BE2C (cell line): ENCODE measurements at regions not wholly inside any gene's neighbourhood (a gene's known extent, or its start where the extent isn't known, plus 50 kb on each side); places are given as distances from the start of the nearest gene placed in this dataset.

Source experiments
- DNase-seq: peaks from one replicate; pipeline ENCODE4 v3.0.0-alpha.2; 2020
- H3K27me3 ChIP-seq: fragments of 250-450 bp; sonication (Bioruptor Pico); 2 replicates; pipeline ENCODE4 v1.5.1; 2020; ENCODE audit warnings: mild to moderate bottlenecking
- H3K36me3 ChIP-seq: fragments of 250-450 bp; sonication (Bioruptor Pico); 2 replicates; pipeline ENCODE4 v1.5.1; 2020; ENCODE audit warnings: mild to moderate bottlenecking
- H3K4me1 ChIP-seq: fragments of 250-450 bp; sonication (Bioruptor Pico); 2 replicates; pipeline ENCODE4 v1.5.1; 2020
- H3K4me3 ChIP-seq: 2 replicates; pipeline ENCODE4 v1.5.1; 2011; ENCODE audit warnings: low read depth, low read length
- H3K9me3 ChIP-seq: fragments of 250-450 bp; sonication (Bioruptor Pico); 2 replicates; pipeline ENCODE4 v1.5.1; 2020
- TF ChIP-seq, protein P1 (sequence below): IDR thresholded peaks from 2 replicates; pipeline ENCODE4 v1.5.1; 2012; ENCODE audit warnings: mild to moderate bottlenecking, low read depth, low read length

DNA sequence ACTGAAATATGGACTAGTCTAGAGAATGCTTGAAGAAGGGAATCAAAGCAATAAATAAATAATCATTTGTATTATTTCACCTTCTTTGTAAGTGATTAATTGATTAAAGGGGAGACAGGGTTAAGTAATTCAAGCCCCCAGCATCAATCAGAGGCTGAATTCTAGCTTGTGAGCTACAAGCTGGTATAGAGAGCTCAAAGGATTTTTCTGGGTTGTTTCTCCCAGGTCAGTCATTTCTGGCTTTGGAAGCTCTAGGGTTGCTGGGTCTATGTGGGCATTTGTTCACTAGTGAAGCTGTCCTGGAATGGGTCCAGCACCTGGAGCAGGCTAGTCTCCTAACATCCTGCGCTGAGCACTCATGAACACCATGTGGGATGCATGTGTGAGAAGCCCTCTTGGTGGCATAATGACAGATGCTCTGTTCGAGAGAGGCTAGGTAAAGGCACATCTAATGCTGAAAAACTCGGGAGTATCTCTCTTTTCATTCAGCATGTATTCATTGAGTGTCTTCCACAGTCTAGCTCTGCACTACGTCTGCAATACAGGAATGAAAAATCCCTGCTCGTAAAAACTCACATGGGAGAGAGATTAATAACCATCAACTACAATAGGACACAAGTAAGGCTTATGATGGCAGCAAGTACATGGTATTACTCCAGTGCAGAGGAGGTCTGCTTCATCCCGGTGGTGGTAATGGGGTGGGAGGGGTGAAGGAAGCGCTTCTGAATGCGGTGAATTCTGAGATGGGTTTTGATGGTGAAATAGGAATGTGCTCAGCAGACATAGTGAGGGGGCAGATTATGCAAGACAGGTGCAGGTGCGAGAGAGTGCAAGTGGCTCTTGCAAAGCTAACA is 68.0 kb upstream of the NRP1 start:
- no peaks in the 10 kb centered on the region for H3K9me3 ChIP-seq
- H3K4me3 ChIP-seq: no peak overlapping the region
- TF ChIP-seq, protein P1, sequence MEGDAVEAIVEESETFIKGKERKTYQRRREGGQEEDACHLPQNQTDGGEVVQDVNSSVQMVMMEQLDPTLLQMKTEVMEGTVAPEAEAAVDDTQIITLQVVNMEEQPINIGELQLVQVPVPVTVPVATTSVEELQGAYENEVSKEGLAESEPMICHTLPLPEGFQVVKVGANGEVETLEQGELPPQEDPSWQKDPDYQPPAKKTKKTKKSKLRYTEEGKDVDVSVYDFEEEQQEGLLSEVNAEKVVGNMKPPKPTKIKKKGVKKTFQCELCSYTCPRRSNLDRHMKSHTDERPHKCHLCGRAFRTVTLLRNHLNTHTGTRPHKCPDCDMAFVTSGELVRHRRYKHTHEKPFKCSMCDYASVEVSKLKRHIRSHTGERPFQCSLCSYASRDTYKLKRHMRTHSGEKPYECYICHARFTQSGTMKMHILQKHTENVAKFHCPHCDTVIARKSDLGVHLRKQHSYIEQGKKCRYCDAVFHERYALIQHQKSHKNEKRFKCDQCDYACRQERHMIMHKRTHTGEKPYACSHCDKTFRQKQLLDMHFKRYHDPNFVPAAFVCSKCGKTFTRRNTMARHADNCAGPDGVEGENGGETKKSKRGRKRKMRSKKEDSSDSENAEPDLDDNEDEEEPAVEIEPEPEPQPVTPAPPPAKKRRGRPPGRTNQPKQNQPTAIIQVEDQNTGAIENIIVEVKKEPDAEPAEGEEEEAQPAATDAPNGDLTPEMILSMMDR: no peak
- DNase-seq: no peak
- no peaks in the 10 kb centered on the region for H3K4me1 ChIP-seq
- no peaks in the 10 kb centered on the region for H3K36me3 ChIP-seq
- no peaks in the 10 kb centered on the region for H3K27me3 ChIP-seq

DNA sequence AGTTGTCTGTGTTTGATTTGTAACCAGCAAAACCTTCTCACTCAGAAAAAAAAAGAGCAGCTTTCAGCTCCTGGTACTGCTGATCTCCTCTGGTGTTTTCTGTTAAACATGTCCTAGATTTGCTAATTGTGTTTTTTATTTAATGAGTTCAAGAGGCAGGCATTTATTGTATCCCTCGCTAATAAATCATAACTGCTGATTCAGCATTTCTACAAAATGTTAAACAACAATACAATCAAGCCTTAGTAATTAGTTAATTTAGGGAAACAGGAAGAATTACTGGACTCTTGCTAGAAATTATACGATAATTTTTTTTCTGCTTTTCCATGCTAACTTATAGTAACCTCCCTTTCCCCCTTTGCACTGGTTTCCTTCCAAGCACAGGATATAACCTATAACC is 66.8 kb upstream of the NRP1 start:
- Histone ChIP-seq H3K4me3 (no peak overlapping the region), H3K4me1 (no peaks in the 10 kb centered on the region), H3K27me3 (no peaks in the 10 kb centered on the region), H3K36me3 (no peaks in the 10 kb centered on the region), H3K9me3 (no peaks in the 10 kb centered on the region)
- TF ChIP-seq, protein P1: no peak
- no peak for DNase-seq

DNA sequence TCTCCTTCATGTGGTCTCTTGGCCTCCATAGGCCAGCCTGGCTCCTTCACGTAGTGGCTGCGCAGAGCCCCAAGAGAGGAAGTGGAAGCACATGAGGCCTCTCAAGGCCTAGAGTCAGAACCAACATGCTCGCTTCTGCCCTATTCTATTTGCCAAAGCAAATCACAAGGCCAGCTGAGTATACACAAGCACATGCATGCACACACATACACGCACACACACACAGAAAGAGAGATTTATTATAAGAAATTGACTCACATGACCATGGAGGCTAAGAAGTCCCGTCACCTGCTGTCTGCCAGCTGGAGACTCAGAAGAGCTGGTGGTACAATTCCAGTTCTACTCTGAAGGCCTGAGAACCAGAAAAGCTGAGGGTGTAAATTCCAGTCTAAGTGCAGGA is 64.3 kb upstream of the NRP1 start:
- H3K36me3 ChIP-seq: no peaks in the 10 kb centered on the region
- no peaks in the 10 kb centered on the region for H3K4me1 ChIP-seq
- DNase-seq: no peak
- no peaks in the 10 kb centered on the region for H3K9me3 ChIP-seq
- TF ChIP-seq, protein P1: no peak
- no peaks in the 10 kb centered on the region for H3K27me3 ChIP-seq
- no peak overlapping the region for H3K4me3 ChIP-seq

DNA sequence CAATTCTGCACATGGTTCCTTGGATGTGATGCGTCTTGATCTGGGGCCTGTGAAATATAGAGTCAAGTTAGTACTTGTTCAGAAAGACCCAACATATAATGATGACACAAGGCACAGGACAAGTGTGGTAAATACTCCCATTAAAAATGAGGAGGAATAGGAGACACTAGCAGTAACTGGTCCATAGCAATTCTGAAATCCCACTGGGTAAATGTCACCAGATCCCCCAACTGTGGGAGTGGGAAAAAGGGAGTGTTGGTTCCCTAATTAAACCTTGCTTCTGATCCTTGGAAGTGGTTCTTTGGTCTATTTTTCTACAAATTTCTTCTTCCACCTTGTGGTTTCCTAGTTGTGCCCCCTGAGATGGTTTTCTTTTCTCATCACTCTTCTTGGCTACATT is 62.5 kb upstream of the NRP1 start:
- Histone ChIP-seq H3K4me1 (no peaks in the 10 kb centered on the region), H3K27me3 (no peaks in the 10 kb centered on the region), H3K9me3 (no peaks in the 10 kb centered on the region), H3K4me3 (no peak overlapping the region), H3K36me3 (no peaks in the 10 kb centered on the region)
- TF ChIP-seq, protein P1: no peak
- no peak for DNase-seq

DNA sequence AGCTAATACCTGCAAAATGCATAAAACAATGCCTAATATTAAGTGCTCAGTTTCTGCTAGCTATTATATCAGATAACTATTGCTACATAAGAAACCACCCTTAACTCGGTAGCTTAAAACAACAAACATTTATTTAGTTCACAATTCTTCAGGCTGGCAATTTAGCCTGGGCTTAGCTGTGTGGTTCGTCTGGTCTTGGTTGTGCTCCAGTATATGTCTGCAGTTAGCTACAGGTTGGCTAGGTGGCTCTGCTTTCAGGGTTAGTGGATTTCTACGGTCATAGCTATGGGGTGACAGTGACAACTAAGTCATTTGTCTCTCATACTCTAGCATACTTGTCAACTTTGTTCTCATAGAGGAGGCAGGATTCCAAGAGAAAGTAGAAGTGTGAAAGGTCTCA is 61.8 kb upstream of the NRP1 start:
- Histone ChIP-seq H3K27me3 (no peaks in the 10 kb centered on the region), H3K36me3 (no peaks in the 10 kb centered on the region), H3K4me1 (no peaks in the 10 kb centered on the region), H3K4me3 (no peak overlapping the region), H3K9me3 (no peaks in the 10 kb centered on the region)
- TF ChIP-seq, protein P1: no peak
- DNase-seq: no peak

DNA sequence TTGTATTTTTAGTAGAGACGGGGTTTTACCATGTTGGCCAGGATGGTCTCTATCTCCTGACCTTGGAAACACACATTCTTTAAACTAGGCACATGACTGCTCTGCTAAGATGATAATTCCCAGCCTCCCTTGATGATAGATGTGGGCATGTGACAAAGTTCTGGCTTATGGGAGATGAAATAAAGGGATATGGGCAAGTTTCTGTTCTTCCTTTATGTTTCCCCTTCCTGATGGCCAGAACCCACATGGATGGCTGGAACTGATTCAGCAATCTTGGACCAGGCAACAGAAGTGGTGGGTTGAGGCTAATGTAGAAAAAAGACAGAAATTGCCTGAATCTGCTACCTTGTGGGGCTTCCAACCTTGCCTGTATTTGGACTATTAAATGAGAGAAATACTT is 60.7 kb upstream of the NRP1 start:
- H3K27me3 ChIP-seq: no peaks in the 10 kb centered on the region
- no peak for DNase-seq
- H3K4me1 ChIP-seq: no peaks in the 10 kb centered on the region
- TF ChIP-seq, protein P1: no peak
- no peaks in the 10 kb centered on the region for H3K9me3 ChIP-seq
- no peaks in the 10 kb centered on the region for H3K36me3 ChIP-seq
- H3K4me3 ChIP-seq: no peak overlapping the region
